Mesodermal cell (in vitro differentiated cells): ENCODE measurements at regions not wholly inside any gene's neighbourhood (a gene's known extent, or its start where the extent isn't known, plus 50 kb on each side); places are given as distances from the start of the nearest gene placed in this dataset.

Experiments
- H3K27ac ChIP-seq: 2 replicates; pipeline ENCODE4 v1.7.0; 2013; ENCODE audit warnings: mild to moderate bottlenecking, low read depth, low read length, moderate library complexity; ENCODE audit not compliant: severe bottlenecking
- H3K36me3 ChIP-seq: 2 replicates; pipeline ENCODE4 v1.7.1; 2013; ENCODE audit warnings: mild to moderate bottlenecking, low read length, moderate library complexity; ENCODE audit not compliant: control insufficient read depth, insufficient read depth
- H3K4me1 ChIP-seq: one replicate; pipeline ENCODE4 v1.7.1; 2013; ENCODE audit warnings: mild to moderate bottlenecking, low read length; ENCODE audit not compliant: insufficient read depth, control insufficient read depth, poor library complexity, severe bottlenecking
- H3K4me3 ChIP-seq: 2 replicates; pipeline ENCODE4 v1.7.0; 2013; ENCODE audit warnings: low read length, control low read depth, mild to moderate bottlenecking; ENCODE audit not compliant: insufficient read depth, poor library complexity, severe bottlenecking; ENCODE audit errors: extremely low read depth
- H3K9me3 ChIP-seq: 2 replicates; pipeline ENCODE4 v1.7.1; 2013; ENCODE audit warnings: mild to moderate bottlenecking, low read length, moderate library complexity; ENCODE audit not compliant: control insufficient read depth
- WGBS, 2 experiments: methylation state at CpG; one replicate each; pipeline ENCODE4 v1.1.5; 2013; ENCODE audit warnings: missing lambda C conversion rate in 2 of 2; ENCODE audit not compliant: insufficient coverage in 2 of 2; 5-methylcytosine and 5-hydroxymethylcytosine counted together

DNA sequence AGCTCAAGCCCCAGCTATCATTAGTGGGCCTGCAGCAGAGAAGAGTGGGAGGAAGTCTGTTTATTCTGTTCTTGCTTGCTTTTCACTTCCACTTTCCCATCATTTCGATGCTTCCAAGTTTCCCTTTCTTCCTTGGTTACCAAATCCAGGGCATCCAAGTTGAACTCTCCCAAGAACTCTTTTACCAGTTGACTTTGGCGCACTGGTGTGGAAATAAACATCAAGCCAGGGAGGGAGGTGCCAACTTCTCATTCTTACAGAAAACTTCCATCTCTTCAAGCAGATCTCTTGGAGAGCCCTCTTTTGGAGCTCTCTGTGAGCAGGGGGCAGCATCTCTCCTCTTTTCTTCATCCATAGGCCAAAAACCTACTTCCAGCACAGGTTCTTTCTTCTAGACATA lies 85.7 kb upstream of the RGS17 start:
- no peaks in the 10 kb centered on the region for H3K36me3 ChIP-seq
- H3K4me1 ChIP-seq: no peaks in the 10 kb centered on the region
- H3K27ac ChIP-seq: no peak overlapping the region
- no peaks in the 10 kb centered on the region for H3K9me3 ChIP-seq
- 83 to 100% methylated on average over 1 of the region's 2 CpGs for WGBS, 2 experiments
- H3K4me3 ChIP-seq: no peak overlapping the region

DNA sequence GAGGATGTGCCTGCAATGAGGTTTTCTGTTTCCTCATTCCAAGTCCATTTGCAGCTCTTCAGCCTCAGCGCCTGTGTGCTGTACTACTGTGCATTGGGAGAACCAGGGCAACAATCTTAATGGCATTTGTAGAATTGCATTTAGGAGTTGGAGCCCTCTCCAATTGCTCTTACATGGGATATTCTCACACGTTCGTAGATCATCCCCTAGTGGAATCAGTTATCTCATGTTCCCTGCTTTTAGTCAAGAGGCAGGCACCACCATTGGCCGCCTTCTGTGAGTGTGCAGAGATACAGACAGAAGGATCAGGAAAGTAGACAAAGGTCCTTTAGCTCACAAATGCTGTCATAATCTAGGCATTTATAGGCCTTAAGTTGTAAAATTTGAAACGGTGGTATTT lies 84.2 kb upstream of the RGS17 start:
- Histone ChIP-seq H3K4me1 (peaks cover 4% of the 10 kb centered on the region), H3K9me3 (no peaks in the 10 kb centered on the region), H3K27ac (no peak overlapping the region), H3K4me3 (no peak overlapping the region), H3K36me3 (no peaks in the 10 kb centered on the region)
- WGBS, 2 experiments: 86 to 95% methylated on average over 4 of the region's 5 CpGs

DNA sequence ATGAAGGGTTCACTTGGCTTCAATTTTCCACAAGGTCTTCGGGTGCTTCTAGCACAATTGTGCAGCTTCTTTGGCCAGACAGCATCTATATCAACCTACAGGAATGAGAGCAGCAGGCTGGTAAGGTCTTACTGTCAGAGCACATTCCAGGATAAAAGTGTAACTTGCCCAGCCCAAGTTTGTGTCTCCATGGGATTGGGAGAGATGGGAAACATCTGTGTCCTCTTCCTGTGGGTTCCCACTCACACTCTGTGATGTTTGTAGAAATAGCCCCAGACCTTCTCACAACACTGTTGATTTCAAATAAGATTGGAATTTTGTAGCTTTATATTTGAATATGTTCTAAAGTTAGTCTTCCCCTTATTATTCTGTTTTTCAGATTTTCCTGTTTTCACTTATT lies 83.4 kb upstream of the RGS17 start:
- Histone ChIP-seq H3K27ac (no peak overlapping the region), H3K9me3 (peaks cover 3% of the 10 kb centered on the region), H3K4me1 (peaks cover 4% of the 10 kb centered on the region), H3K4me3 (no peak overlapping the region), H3K36me3 (no peaks in the 10 kb centered on the region)
- 60% methylated on average over 1 of the region's 1 CpG; no CpG with 5 or more reads in 1 of the 2 experiments for WGBS, 2 experiments

DNA sequence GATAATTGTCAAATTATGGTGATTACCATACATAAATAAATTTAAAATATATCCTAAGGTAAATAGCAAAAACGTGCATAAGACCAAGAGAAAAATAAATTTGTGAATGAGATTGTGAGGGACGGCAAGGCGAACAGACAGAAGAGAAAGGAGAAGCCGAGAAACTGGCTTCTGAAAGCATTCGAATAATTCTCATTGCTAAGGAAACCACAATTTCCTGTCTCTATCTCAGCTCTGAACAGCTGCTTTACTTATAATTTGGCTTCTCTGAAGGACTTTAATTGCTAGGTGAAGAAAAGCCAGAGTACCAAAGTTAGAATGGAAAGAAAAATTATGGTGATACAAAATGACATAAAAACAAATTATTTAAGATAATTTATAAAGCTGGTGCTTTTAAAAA lies 79.0 kb upstream of the RGS17 start:
- no peaks in the 10 kb centered on the region for H3K36me3 ChIP-seq
- H3K27ac ChIP-seq: no peak overlapping the region
- peaks cover 4% of the 10 kb centered on the region for H3K4me1 ChIP-seq
- WGBS, 2 experiments: 83 to 86% methylated on average over 2 of the region's 5 CpGs
- H3K9me3 ChIP-seq: peaks cover 8% of the 10 kb centered on the region
- no peak overlapping the region for H3K4me3 ChIP-seq

DNA sequence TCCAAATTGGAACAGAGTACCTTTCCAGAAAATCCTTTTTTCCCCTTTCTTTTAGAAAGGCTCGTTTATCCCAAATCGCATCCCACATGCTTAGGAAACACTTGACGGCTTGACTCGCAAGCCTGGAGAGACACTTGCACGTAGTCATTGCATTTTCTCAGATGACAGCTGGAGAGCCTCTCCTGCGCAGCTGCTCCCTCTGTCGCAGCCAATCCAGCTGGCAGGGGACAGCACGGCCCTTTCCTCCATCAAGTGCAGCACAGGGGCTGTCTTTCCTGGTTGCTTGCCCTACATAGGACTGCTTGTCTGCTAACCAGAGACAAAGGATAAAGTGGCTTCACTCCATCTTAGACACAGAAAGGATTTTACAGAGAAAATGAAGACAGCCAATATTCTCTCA lies 77.6 kb upstream of the RGS17 start:
- 83 to 97% methylated on average over 8 of the region's 8 CpGs for WGBS, 2 experiments
- H3K27ac ChIP-seq: no peak overlapping the region
- no peak overlapping the region for H3K4me3 ChIP-seq
- no peaks in the 10 kb centered on the region for H3K36me3 ChIP-seq
- peaks cover 8% of the 10 kb centered on the region for H3K9me3 ChIP-seq
- peaks cover 4% of the 10 kb centered on the region for H3K4me1 ChIP-seq

DNA sequence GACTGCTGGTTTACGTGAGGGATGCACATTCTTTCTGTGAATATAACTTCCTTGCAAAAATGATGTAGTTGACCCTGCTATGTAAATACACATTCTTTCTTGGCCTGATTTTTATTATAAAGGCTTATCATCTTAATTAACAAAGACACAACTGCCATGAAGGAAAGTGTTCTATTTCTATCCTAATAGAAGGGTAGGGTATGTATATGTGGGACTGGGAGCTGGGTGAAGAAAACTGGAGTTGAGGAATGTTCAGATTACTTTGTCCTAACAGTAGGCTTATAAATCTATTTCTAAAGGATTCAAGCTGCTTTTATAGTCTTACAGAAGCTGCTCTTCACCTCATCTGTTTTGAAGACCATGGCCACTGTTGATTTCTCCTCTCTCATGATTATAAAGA lies 76.5 kb upstream of the RGS17 start:
- Histone ChIP-seq H3K4me3 (no peak overlapping the region), H3K4me1 (peaks cover 4% of the 10 kb centered on the region), H3K36me3 (no peaks in the 10 kb centered on the region), H3K27ac (no peak overlapping the region), H3K9me3 (peaks cover 8% of the 10 kb centered on the region)
- WGBS, 2 experiments: 100% methylated on average over 1 of the region's 1 CpG; no CpG with 5 or more reads in 1 of the 2 experiments

DNA sequence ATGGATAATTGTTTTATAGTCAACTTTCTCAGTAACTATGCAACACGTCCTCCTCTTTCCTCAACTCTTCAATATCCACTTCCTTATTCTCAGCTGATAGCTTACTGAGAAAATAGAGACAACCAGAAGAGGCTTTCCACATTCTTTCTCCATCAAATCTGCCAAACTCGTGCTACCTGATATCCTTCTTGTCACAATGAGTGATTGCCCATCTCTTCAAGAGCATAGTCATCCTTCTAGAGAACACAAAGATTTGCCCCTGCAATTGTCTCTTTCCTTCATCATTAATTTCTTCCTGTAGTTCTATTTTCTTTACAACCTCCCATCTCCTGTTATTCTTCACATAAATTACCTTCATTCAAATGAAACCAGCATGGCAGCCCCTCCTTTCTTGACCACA lies 75.9 kb upstream of the RGS17 start:
- Histone ChIP-seq H3K4me3 (no peak overlapping the region), H3K4me1 (peaks cover 4% of the 10 kb centered on the region), H3K36me3 (no peaks in the 10 kb centered on the region), H3K27ac (no peak overlapping the region), H3K9me3 (peaks cover 8% of the 10 kb centered on the region)
- 49 to 86% methylated on average over 1 to 2 of the region's 2 CpGs for WGBS, 2 experiments

DNA sequence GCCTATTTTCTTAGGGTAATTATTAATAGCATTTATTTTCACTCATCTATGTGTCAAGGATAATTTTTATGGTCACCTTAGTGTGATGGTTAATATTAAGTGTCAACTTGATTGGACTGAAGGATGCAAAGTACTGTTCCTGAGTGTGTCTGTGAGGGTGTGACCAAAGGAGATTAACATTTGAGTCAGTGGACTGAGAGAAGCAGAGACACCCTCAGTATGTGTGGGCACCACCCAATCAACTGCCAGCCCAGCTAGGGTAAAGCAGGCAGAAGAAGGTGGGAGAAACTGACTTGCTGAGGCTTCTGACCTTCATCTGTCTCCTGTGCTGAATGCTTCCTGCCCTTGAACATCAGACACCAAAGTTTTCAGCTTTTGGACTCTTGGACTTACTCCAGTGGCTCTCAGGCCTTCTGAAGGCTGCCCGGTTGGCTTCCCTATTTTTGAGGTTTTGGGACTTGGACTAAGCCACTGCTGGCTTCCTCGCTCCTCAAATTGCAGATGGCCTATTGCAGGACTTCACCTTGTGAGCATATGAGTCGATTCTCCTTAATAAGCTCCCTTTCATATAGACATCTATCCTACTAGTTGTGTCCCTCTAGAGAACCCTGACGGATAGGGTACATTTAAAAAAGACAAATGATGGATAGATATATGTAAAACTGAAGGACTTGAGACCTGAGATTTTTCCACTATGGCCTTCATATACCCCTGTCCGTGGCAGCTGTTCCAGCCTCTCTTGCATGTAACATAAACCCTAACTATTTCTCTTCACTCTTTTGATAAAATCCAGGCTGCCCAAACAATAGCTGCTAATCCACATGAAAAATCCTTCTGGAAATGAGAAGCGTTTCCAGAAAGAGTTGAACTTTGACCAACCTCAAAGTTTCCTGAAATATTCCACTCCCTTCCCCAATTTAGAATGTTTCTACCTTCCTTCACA lies 62.1 kb upstream of the RGS17 start:
- Histone ChIP-seq H3K27ac (no peak overlapping the region), H3K9me3 (no peaks in the 10 kb centered on the region), H3K36me3 (no peaks in the 10 kb centered on the region), H3K4me1 (no peaks in the 10 kb centered on the region), H3K4me3 (no peak overlapping the region)
- 82 to 93% methylated on average over 5 of the region's 6 CpGs for WGBS, 2 experiments

DNA sequence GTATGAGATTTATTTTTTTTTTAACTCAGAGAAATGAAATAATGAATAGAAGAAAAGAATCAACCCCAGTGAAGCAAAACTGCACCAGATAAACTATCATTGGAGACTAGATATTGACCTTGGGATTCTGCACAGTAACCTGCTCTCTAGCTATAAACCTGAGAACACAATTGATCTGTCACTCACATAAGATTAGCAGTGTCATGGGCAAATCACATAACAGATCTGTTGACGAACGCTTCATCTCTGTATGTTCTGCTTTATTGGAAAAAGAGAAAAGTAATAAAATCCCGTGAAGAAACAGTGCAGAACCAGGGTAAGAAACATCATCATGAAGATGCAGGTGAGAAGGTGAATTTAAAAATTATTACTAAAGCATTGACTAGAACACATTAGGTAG lies 52.8 kb upstream of the RGS17 start:
- H3K9me3 ChIP-seq: no peaks in the 10 kb centered on the region
- H3K4me3 ChIP-seq: no peak overlapping the region
- 100% methylated on average over 2 of the region's 3 CpGs; no CpG with 5 or more reads in 1 of the 2 experiments for WGBS, 2 experiments
- no peaks in the 10 kb centered on the region for H3K4me1 ChIP-seq
- H3K27ac ChIP-seq: no peak overlapping the region
- no peaks in the 10 kb centered on the region for H3K36me3 ChIP-seq
